ENCODE measurements at regions not wholly inside any gene's neighbourhood (a gene's known extent, or its start where the extent isn't known, plus 50 kb on each side); places are given as distances from the start of the nearest gene placed in this dataset.

- no peak for TF ChIP-seq CEBPB (IDR thresholded peaks at IDR 0.05)
- TF ChIP-seq YY1 (IDR thresholded peaks at IDR 0.05; ENCODE audit: low read depth) = no peak
- no peak for TF ChIP-seq TAF1 (IDR thresholded peaks at IDR 0.05; ENCODE audit: low read depth)
- no peak for TF ChIP-seq FOXM1 (IDR thresholded peaks at IDR 0.05; ENCODE audit: borderline replicate concordance, low read depth)
- no peak for TF ChIP-seq NFIC (IDR thresholded peaks at IDR 0.05)
- no peak for TF ChIP-seq RAD21 (IDR thresholded peaks at IDR 0.05; ENCODE audit: low read depth)
- TF ChIP-seq ZBTB7A (IDR thresholded peaks at IDR 0.05; ENCODE audit: low read depth) = no peak
Measured at GRCh38 chr2:137900421-137901141, 63.7 kb upstream of the HNMT start.

DNA sequence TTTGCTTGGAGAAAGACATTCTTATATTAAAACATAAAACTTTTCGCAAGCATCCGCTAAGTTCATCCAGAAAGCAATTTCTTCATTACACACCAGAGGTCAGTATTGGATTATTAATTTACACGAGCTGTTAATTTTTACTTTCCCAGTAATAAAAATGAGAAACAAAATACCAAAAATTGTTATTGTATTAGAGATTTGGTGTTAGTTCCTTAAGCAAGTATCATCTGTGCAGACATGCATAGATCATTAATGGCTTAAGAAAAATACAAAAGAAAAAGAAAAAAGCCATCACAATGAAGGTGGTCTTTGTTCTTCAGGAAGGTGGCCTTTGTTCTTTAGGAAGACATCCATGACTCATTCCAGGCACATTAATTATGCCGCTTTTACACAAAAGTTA, 53.6 kb upstream of the HNMT start:
- TF ChIP-seq RAD21 (IDR thresholded peaks at IDR 0.05; ENCODE audit: low read depth) (peak; percentile 51), TAF1 (IDR thresholded peaks at IDR 0.05; ENCODE audit: low read depth) (no peak)

DNA sequence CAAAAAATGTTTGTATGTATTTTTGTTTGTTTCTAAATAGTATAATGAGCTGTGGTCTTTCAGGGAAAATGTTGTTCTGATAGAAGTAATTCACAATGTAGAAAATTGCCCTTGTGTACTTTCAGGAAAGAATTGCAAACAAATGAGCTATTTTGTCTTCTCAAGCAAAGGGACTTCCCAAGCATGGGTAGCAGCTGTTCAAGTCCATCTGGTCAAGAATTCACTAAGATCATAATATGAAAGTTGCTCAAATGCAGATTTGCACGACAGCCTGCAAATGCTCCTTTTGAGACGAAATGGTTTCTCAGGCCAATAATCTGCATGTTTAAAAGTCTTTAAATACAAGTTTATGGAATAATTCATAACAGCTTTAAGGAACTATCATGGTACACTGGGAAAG, 51.9 kb upstream of the HNMT start:
- TF ChIP-seq, protein P1, sequence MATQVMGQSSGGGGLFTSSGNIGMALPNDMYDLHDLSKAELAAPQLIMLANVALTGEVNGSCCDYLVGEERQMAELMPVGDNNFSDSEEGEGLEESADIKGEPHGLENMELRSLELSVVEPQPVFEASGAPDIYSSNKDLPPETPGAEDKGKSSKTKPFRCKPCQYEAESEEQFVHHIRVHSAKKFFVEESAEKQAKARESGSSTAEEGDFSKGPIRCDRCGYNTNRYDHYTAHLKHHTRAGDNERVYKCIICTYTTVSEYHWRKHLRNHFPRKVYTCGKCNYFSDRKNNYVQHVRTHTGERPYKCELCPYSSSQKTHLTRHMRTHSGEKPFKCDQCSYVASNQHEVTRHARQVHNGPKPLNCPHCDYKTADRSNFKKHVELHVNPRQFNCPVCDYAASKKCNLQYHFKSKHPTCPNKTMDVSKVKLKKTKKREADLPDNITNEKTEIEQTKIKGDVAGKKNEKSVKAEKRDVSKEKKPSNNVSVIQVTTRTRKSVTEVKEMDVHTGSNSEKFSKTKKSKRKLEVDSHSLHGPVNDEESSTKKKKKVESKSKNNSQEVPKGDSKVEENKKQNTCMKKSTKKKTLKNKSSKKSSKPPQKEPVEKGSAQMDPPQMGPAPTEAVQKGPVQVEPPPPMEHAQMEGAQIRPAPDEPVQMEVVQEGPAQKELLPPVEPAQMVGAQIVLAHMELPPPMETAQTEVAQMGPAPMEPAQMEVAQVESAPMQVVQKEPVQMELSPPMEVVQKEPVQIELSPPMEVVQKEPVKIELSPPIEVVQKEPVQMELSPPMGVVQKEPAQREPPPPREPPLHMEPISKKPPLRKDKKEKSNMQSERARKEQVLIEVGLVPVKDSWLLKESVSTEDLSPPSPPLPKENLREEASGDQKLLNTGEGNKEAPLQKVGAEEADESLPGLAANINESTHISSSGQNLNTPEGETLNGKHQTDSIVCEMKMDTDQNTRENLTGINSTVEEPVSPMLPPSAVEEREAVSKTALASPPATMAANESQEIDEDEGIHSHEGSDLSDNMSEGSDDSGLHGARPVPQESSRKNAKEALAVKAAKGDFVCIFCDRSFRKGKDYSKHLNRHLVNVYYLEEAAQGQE (IDR thresholded peaks at IDR 0.05; ENCODE audit: low read depth) = no peak
- TF ChIP-seq NFIC (IDR thresholded peaks at IDR 0.05) (no peak), USF1 (IDR thresholded peaks at IDR 0.05) (no peak), TCF12 (IDR thresholded peaks at IDR 0.05; ENCODE audit: low read depth) (no peak), RAD21 (IDR thresholded peaks at IDR 0.05; ENCODE audit: low read depth) (no peak)

GRCh38 chr2:137913169-137913568, 51.1 kb upstream of the HNMT start:
- TF ChIP-seq TCF12 (IDR thresholded peaks at IDR 0.05; ENCODE audit: low read depth) (no peak), EP300 (IDR thresholded peaks at IDR 0.05; ENCODE audit: borderline replicate concordance) (no peak), USF1 (IDR thresholded peaks at IDR 0.05) (no peak), FOXM1 (IDR thresholded peaks at IDR 0.05; ENCODE audit: borderline replicate concordance, low read depth) (no peak), MAX (IDR thresholded peaks at IDR 0.05) (no peak), RAD21 (IDR thresholded peaks at IDR 0.05; ENCODE audit: low read depth) (no peak), TAF1 (IDR thresholded peaks at IDR 0.05; ENCODE audit: low read depth) (no peak), NFIC (IDR thresholded peaks at IDR 0.05) (no peak), EGR1 (IDR thresholded peaks at IDR 0.05) (no peak), TEAD4 (IDR thresholded peaks at IDR 0.05) (no peak)
- TF ChIP-seq, protein P1 (IDR thresholded peaks at IDR 0.05; ENCODE audit: low read depth) = no peak

Measured in Ishikawa (cell line).